ENCODE measurements at regions not wholly inside any gene's neighbourhood (a gene's known extent, or its start where the extent isn't known, plus 50 kb on each side); places are given as distances from the start of the nearest gene placed in this dataset.

DNA sequence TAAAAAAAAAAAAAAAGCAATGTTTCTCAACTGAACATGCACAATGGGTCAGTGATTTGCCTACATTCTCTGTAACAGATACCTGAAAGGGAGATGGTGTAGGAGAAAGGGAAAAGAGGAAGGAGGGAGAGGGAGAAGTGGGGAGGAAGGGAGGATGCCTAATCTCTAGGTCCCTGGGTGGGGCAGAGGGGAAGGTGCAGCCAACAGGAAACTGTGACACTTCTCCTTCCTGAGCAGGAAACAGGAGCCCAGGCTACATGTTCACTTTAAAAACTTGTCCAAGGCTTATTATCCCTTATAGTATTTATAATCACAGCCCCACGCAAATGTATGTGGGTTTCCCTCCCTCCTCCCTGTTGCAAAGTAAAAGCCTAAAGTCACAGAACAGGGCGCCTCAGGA is 137.9 kb downstream of the MINAR1 start:
- TF ChIP-seq EZH2 (IDR thresholded peaks at IDR 0.05) (no peak), POLR2AphosphoS5 (IDR thresholded peaks at IDR 0.05; ENCODE audit: borderline replicate concordance, low read depth, low read length) (no peak)

Data from SK-N-MC (cell line).